ENCODE measurements at regions not wholly inside any gene's neighbourhood (a gene's known extent, or its start where the extent isn't known, plus 50 kb on each side); places are given as distances from the start of the nearest gene placed in this dataset.

- H3K27ac ChIP-seq, result no peak overlapping the region
- no peak for TF ChIP-seq CTCF (IDR thresholded peaks at IDR 0.05)
- no peak for DNase-seq (ENCODE audit: low spot score)
- no peaks in the 10 kb centered on the region for H3K36me3 ChIP-seq
- no peaks in the 10 kb centered on the region for H3K9me3 ChIP-seq
- no peaks in the 10 kb centered on the region for H3K27me3 ChIP-seq
- no peak overlapping the region for H3K4me3 ChIP-seq
- H3K4me1 ChIP-seq, result no peaks in the 10 kb centered on the region
These were observed 110.5 kb downstream of the NR2F2 start for GRCh38 chr15:96440978-96441377.

- H3K27me3 ChIP-seq, result no peaks in the 10 kb centered on the region
- H3K9me3 ChIP-seq, result no peaks in the 10 kb centered on the region
- no peak overlapping the region for H3K27ac ChIP-seq
- TF ChIP-seq CTCF (IDR thresholded peaks at IDR 0.05), result no peak
- no peaks in the 10 kb centered on the region for H3K4me1 ChIP-seq
- H3K36me3 ChIP-seq, result no peaks in the 10 kb centered on the region
- DNase-seq (ENCODE audit: low spot score), result no peak
- no peak overlapping the region for H3K4me3 ChIP-seq
These were observed 111.6 kb downstream of the NR2F2 start for GRCh38 chr15:96442076-96442475.

- Histone ChIP-seq H3K27ac (no peak overlapping the region), H3K4me3 (no peak overlapping the region), H3K27me3 (no peaks in the 10 kb centered on the region), H3K9me3 (no peaks in the 10 kb centered on the region), H3K4me1 (no peaks in the 10 kb centered on the region), H3K36me3 (no peaks in the 10 kb centered on the region)
- no peak for TF ChIP-seq CTCF (IDR thresholded peaks at IDR 0.05)
- DNase-seq (ENCODE audit: low spot score), result no peak
These were observed 114.4 kb downstream of the NR2F2 start for GRCh38 chr15:96444865-96445264.

GRCh38 chr15:96448923-96449322 lies 118.4 kb downstream of the NR2F2 start:
- no peaks in the 10 kb centered on the region for H3K9me3 ChIP-seq
- H3K36me3 ChIP-seq, result no peaks in the 10 kb centered on the region
- H3K4me3 ChIP-seq, result no peak overlapping the region
- TF ChIP-seq CTCF (IDR thresholded peaks at IDR 0.05), result no peak
- no peaks in the 10 kb centered on the region for H3K27me3 ChIP-seq
- no peaks in the 10 kb centered on the region for H3K4me1 ChIP-seq
- no peak for DNase-seq (ENCODE audit: low spot score)
- H3K27ac ChIP-seq, result no peak overlapping the region

- no peak for TF ChIP-seq CTCF (IDR thresholded peaks at IDR 0.05)
- Histone ChIP-seq H3K36me3 (no peaks in the 10 kb centered on the region), H3K9me3 (no peaks in the 10 kb centered on the region), H3K27ac (no peak overlapping the region), H3K4me1 (no peaks in the 10 kb centered on the region), H3K27me3 (no peaks in the 10 kb centered on the region), H3K4me3 (no peak overlapping the region)
- DNase-seq (ENCODE audit: low spot score), result no peak
These were observed 127.3 kb downstream of the NR2F2 start for GRCh38 chr15:96457841-96458240.

- no peak overlapping the region for H3K4me3 ChIP-seq
- H3K27ac ChIP-seq, result no peak overlapping the region
- no peaks in the 10 kb centered on the region for H3K36me3 ChIP-seq
- H3K27me3 ChIP-seq, result no peaks in the 10 kb centered on the region
- no peak for TF ChIP-seq CTCF (IDR thresholded peaks at IDR 0.05)
- no peak for DNase-seq (ENCODE audit: low spot score)
- no peaks in the 10 kb centered on the region for H3K4me1 ChIP-seq
- H3K9me3 ChIP-seq, result no peaks in the 10 kb centered on the region
These were observed 129.6 kb downstream of the NR2F2 start for GRCh38 chr15:96460106-96460505.
